ENCODE measurements at regions not wholly inside any gene's neighbourhood (a gene's known extent, or its start where the extent isn't known, plus 50 kb on each side); places are given as distances from the start of the nearest gene placed in this dataset.

GRCh38 chr4:175411251-175411650 lies 400.8 kb downstream of the GPM6A start:
- H2BK120ac ChIP-seq (replicated peaks; ENCODE audit: low read depth, low read length) = no peak overlapping the region
- H3K4ac ChIP-seq (replicated peaks; ENCODE audit: insufficient read length, low read depth, low read length) = no peak overlapping the region
- H3K4me2 ChIP-seq (ENCODE audit: insufficient read depth in 1 of 2, low read depth in 2 of 2, low read length in 2 of 2) = no peak overlapping the region
- no peak overlapping the region for H4K91ac ChIP-seq (replicated peaks; ENCODE audit: insufficient read length, low read length)
- H3K56ac ChIP-seq (replicated peaks; ENCODE audit: insufficient read length, low read depth, low read length) = no peak overlapping the region
- H4K20me1 ChIP-seq (replicated peaks in 1 of 2; ENCODE audit: control insufficient read depth in 1 of 2, insufficient read depth in 2 of 2, low read length in 2 of 2) = no peaks in the 10 kb centered on the region
- H3K9me3 ChIP-seq (ENCODE audit: insufficient read depth in 2 of 2, low read depth in 1 of 2, low read length in 1 of 2) = no peaks in the 10 kb centered on the region
- no peak overlapping the region for H2BK20ac ChIP-seq (ENCODE audit: low read length)
- no peaks in the 10 kb centered on the region for H3K79me2 ChIP-seq (ENCODE audit: control insufficient read depth in 1 of 2, insufficient read depth in 2 of 2, low read length in 2 of 2)
- CTCF ChIA-PET (ENCODE audit: partially characterized antibody) = no interaction called here
- H3K27ac ChIP-seq (ENCODE audit: low read depth, low read length) = no peak overlapping the region
- H3K23ac ChIP-seq (ENCODE audit: insufficient read length) = no peak overlapping the region
- no peak overlapping the region for H2AK5ac ChIP-seq (ENCODE audit: low read depth, low read length)
- no peak overlapping the region for H3K18ac ChIP-seq (ENCODE audit: extremely low read depth, low read length)
- no peak overlapping the region for H2BK12ac ChIP-seq (ENCODE audit: low read depth, low read length)
- H2BK5ac ChIP-seq (ENCODE audit: low read depth, low read length) = no peak overlapping the region
- no peaks in the 10 kb centered on the region for H3K36me3 ChIP-seq (ENCODE audit: control insufficient read depth in 2 of 4, insufficient read depth in 4 of 4, low read length in 3 of 4)
- H3K79me1 ChIP-seq (ENCODE audit: low read depth, low read length) = no peaks in the 10 kb centered on the region
- no peak overlapping the region for H2AFZ ChIP-seq (ENCODE audit: low read length)
- H3K27me3 ChIP-seq (replicated peaks in 1 of 4; ENCODE audit: control insufficient read depth in 3 of 4, extremely low read depth in 1 of 4, insufficient read depth in 3 of 4, low read length in 3 of 4) = no peaks in the 10 kb centered on the region
- H3K9ac ChIP-seq (replicated peaks in 1 of 4; ENCODE audit: extremely low read depth in 1 of 4, low read depth in 3 of 4, low read length in 3 of 4) = no peak overlapping the region
- H4K8ac ChIP-seq (ENCODE audit: extremely low read depth, insufficient read depth, low read length) = no peak overlapping the region
- H3K4me3 ChIP-seq (ENCODE audit: extremely low read depth in 1 of 4, insufficient read depth in 2 of 4, low read depth in 3 of 4, low read length in 4 of 4) = no peak overlapping the region
- FAIRE-seq (no peak), DNase-seq (ENCODE audit: low read depth in 1 of 2, low spot score in 2 of 2) (no peak)
- peaks cover 0 to 5% (median 1%) of the 10 kb centered on the region in 4 experiments; a peak in 2 of 7 replicates for H3K4me1 ChIP-seq (replicated peaks in 1 of 4; ENCODE audit: control insufficient read depth in 3 of 4, insufficient read depth in 4 of 4, low read length in 3 of 4)
- no peak overlapping the region for H3K14ac ChIP-seq (ENCODE audit: insufficient read length)
- POLR2A ChIA-PET (ENCODE audit: partially characterized antibody) = no interaction called here
- H3K23me2 ChIP-seq (ENCODE audit: low read depth, low read length) = no peaks in the 10 kb centered on the region
- no peak overlapping the region for H2BK15ac ChIP-seq (ENCODE audit: low read length)
- no peak overlapping the region for H4K5ac ChIP-seq (ENCODE audit: insufficient read length, low read depth, low read length)
- TF ChIP-seq ATF3 (IDR thresholded peaks at IDR 0.05; ENCODE audit: insufficient read depth, low read depth, low read length) = no peak
- no peak for TF ChIP-seq NRF1 (IDR thresholded peaks at IDR 0.05; ENCODE audit: low read depth, low read length)
- no peak for TF ChIP-seq CTCF (IDR thresholded peaks at IDR 0.05; ENCODE audit: control extremely low read depth in 1 of 3, insufficient read depth in 1 of 3, low read depth in 1 of 3, low read length in 3 of 3)
- TF ChIP-seq BCL11A (IDR thresholded peaks at IDR 0.05; ENCODE audit: low read depth in 2 of 2, low read length in 2 of 2) = no peak
- no peak for TF ChIP-seq NANOG (IDR thresholded peaks at IDR 0.05; ENCODE audit: insufficient read depth, low read depth, low read length, poor library complexity, severe bottlenecking)
- TF ChIP-seq SP4 (IDR thresholded peaks at IDR 0.05; ENCODE audit: low read length) = no peak
- no peak for TF ChIP-seq ATF2 (IDR thresholded peaks at IDR 0.05; ENCODE audit: low read length)
- TF ChIP-seq YY1 (IDR thresholded peaks at IDR 0.05; ENCODE audit: low read depth, low read length) = no peak
- TF ChIP-seq MAFK (IDR thresholded peaks at IDR 0.05; ENCODE audit: low read depth, low read length) = no peak
- TF ChIP-seq SP1 (IDR thresholded peaks at IDR 0.05; ENCODE audit: low read depth, low read length) = no peak
- no peak for TF ChIP-seq HDAC2 (IDR thresholded peaks at IDR 0.05; ENCODE audit: borderline replicate concordance in 1 of 2, low read depth in 2 of 2, low read length in 2 of 2)

Measured in H1 (cell line).